ENCODE measurements at regions not wholly inside any gene's neighbourhood (a gene's known extent, or its start where the extent isn't known, plus 50 kb on each side); places are given as distances from the start of the nearest gene placed in this dataset.

DNA sequence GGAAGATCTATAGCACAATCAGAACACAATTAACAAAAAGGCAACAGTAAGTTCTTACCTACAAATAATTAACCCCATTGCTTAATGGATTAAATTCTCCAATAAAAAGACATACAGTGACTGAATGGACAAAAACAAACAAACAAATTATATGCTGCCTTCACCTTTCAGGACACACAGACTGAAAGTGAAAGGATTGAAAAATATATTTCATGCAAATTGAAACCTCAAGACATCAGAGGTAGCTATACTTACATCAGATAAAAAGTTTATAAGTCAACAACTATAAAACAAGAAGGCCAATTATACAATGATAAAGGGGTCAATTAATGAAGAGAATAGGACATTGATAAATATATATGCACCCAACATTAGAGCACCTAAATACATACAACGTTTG is 741.2 kb upstream of the FAM98A start:
- TF ChIP-seq, protein P1, sequence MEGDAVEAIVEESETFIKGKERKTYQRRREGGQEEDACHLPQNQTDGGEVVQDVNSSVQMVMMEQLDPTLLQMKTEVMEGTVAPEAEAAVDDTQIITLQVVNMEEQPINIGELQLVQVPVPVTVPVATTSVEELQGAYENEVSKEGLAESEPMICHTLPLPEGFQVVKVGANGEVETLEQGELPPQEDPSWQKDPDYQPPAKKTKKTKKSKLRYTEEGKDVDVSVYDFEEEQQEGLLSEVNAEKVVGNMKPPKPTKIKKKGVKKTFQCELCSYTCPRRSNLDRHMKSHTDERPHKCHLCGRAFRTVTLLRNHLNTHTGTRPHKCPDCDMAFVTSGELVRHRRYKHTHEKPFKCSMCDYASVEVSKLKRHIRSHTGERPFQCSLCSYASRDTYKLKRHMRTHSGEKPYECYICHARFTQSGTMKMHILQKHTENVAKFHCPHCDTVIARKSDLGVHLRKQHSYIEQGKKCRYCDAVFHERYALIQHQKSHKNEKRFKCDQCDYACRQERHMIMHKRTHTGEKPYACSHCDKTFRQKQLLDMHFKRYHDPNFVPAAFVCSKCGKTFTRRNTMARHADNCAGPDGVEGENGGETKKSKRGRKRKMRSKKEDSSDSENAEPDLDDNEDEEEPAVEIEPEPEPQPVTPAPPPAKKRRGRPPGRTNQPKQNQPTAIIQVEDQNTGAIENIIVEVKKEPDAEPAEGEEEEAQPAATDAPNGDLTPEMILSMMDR (IDR thresholded peaks at IDR 0.05; ENCODE audit: low read depth, low read length, poor library complexity, severe bottlenecking) = no peak
- TF ChIP-seq EZH2phosphoT487 (IDR thresholded peaks at IDR 0.05; ENCODE audit: borderline replicate concordance, low read length) = no peak
